AG04449 (cell line): ENCODE measurements at regions not wholly inside any gene's neighbourhood (a gene's known extent, or its start where the extent isn't known, plus 50 kb on each side); places are given as distances from the start of the nearest gene placed in this dataset.

Source experiments
- CTCF ChIA-PET: fragments of 350-600 bp; formaldehyde crosslinking; extraction: SDS; loops from one replicate; lab custom pipeline; 2021; ENCODE audit warnings: antibody characterized with exemption; lab: Yijun Ruan, JAX
- POLR2A ChIA-PET: fragments of 400-600, 350-600 bp; formaldehyde crosslinking; extraction: SDS; loops from one replicate; lab custom pipeline; 2020; ENCODE audit warnings: antibody characterized with exemption, inconsistent platforms; lab: Yijun Ruan, JAX
- DNase-seq: peaks from one replicate; pipeline ENCODE4 v3.0.0-alpha.2; 2010; ENCODE audit warnings: low read depth, low spot score
- H3K4me3 ChIP-seq: 2 replicates; pipeline ENCODE4 v1.5.1; 2011; ENCODE audit warnings: low read depth, mild to moderate bottlenecking, control low read depth, low read length
- CTCF ChIP-seq: IDR thresholded peaks from one replicate; pipeline ENCODE4 v1.5.1; 2011; ENCODE audit warnings: mild to moderate bottlenecking, moderate library complexity, low read length, control low read depth, inconsistent platforms; ENCODE audit not compliant: insufficient read depth; ENCODE audit errors: missing control alignments

GRCh38 chr10:2631557-2632205 is 435.7 kb upstream of the PFKP start:
- CTCF ChIA-PET: no interaction called here
- POLR2A ChIA-PET: no interaction called here
- no peak overlapping the region for H3K4me3 ChIP-seq
- no peak for TF ChIP-seq CTCF
- DNase-seq: no peak

- no peak for DNase-seq
- TF ChIP-seq CTCF: no peak
- CTCF ChIA-PET: no interaction called here
- POLR2A ChIA-PET: no interaction called here
- H3K4me3 ChIP-seq: no peak overlapping the region
Observed at GRCh38 chr10:2628705-2629104, 438.6 kb upstream of the PFKP start.

GRCh38 chr10:2627969-2628368 is 439.4 kb upstream of the PFKP start:
- no peak for DNase-seq
- CTCF ChIA-PET: no interaction called here
- TF ChIP-seq CTCF: no peak
- POLR2A ChIA-PET: no interaction called here
- no peak overlapping the region for H3K4me3 ChIP-seq

- TF ChIP-seq CTCF: no peak
- no peak for DNase-seq
- ChIA-PET CTCF (no interaction called here), POLR2A (no interaction called here)
- H3K4me3 ChIP-seq: no peak overlapping the region
Observed at GRCh38 chr10:2625094-2625493, 442.3 kb upstream of the PFKP start.

- CTCF ChIA-PET: no interaction called here
- H3K4me3 ChIP-seq: no peak overlapping the region
- POLR2A ChIA-PET: no interaction called here
- TF ChIP-seq CTCF: no peak
- DNase-seq: no peak
Observed at GRCh38 chr10:2623675-2624274, 443.6 kb upstream of the PFKP start.

GRCh38 chr10:2620827-2621521 is 446.4 kb upstream of the PFKP start:
- POLR2A ChIA-PET: no interaction called here
- DNase-seq: no peak
- no peak overlapping the region for H3K4me3 ChIP-seq
- CTCF ChIA-PET: no interaction called here
- no peak for TF ChIP-seq CTCF
